IMR-90 (cell line): ENCODE measurements at regions not wholly inside any gene's neighbourhood (a gene's known extent, or its start where the extent isn't known, plus 50 kb on each side); places are given as distances from the start of the nearest gene placed in this dataset.

Experiments
- ATAC-seq: fragments of 200-7000 bp; cut with Tn5 transposase; 2 replicates; pipeline ENCODE4 v1.9.1; 2020; ENCODE audit warnings: low read depth, mild to moderate bottlenecking, moderate library complexity
- BruUV-seq: library from RNA; stranded (reverse); fragments of 400-500 nt; replicated peaks from 2 replicates; lab custom pipeline; 2021; lab: Mats Ljungman, UMichigan
- CTCF ChIA-PET: fragments of 300-600 bp; formaldehyde crosslinking; extraction: SDS; loops from one replicate; lab custom pipeline; 2021; ENCODE audit warnings: antibody characterized with exemption; lab: Yijun Ruan, JAX
- POLR2A ChIA-PET: fragments of 300-600 bp; sonication (Branson Sonifier 250); formaldehyde crosslinking; loops from one replicate; lab custom pipeline; 2022; ENCODE audit warnings: antibody characterized with exemption; ENCODE audit not compliant: unreplicated experiment; lab: Charles Lee
- DNase-seq: peaks from one replicate; pipeline ENCODE4 v3.0.0; 2013
- H2AFZ ChIP-seq: replicated peaks from 2 replicates; pipeline ENCODE3; 2013; ENCODE audit warnings: low read length, mild to moderate bottlenecking; ENCODE audit not compliant: poor library complexity
- H2AK5ac ChIP-seq: 2 replicates; pipeline ENCODE4 v1.6.1; 2013; ENCODE audit warnings: low read depth, low read length, inconsistent platforms
- H2AK9ac ChIP-seq: replicated peaks from 2 replicates; pipeline ENCODE3; 2013; ENCODE audit warnings: mild to moderate bottlenecking, low read depth, low read length, moderate library complexity; ENCODE audit not compliant: poor library complexity
- H2BK120ac ChIP-seq: 2 replicates; pipeline ENCODE4 v1.6.1; 2013; ENCODE audit warnings: low read depth, low read length, inconsistent platforms
- H2BK15ac ChIP-seq: 3 replicates; pipeline ENCODE4 v1.6.1; 2013; ENCODE audit warnings: low read depth, low read length, inconsistent platforms
- H2BK20ac ChIP-seq: 2 replicates; pipeline ENCODE4 v1.6.1; 2013; ENCODE audit warnings: low read depth, mild to moderate bottlenecking, inconsistent platforms, low read length, moderate library complexity
- H2BK5ac ChIP-seq: 2 replicates; pipeline ENCODE4 v1.6.1; 2013; ENCODE audit warnings: mild to moderate bottlenecking, low read depth, low read length, inconsistent platforms; ENCODE audit not compliant: poor library complexity, severe bottlenecking
- H3K14ac ChIP-seq: replicated peaks from 2 replicates; pipeline ENCODE4 v1.6.1; 2013; ENCODE audit warnings: low read depth, low read length, inconsistent platforms
- H3K18ac ChIP-seq: 2 replicates; pipeline ENCODE4 v1.6.1; 2013; ENCODE audit warnings: low read depth, low read length, control low read depth
- H3K23ac ChIP-seq: 2 replicates; pipeline ENCODE4 v1.6.1; 2013; ENCODE audit warnings: low read depth, low read length, inconsistent platforms
- H3K27ac ChIP-seq: 2 replicates; pipeline ENCODE4 v1.5.1; 2013; ENCODE audit warnings: mild to moderate bottlenecking, control low read depth, low read length; ENCODE audit not compliant: insufficient read depth
- H3K27me3 ChIP-seq: 2 replicates; pipeline ENCODE4 v1.6.1; 2013; ENCODE audit warnings: low read length; ENCODE audit not compliant: control insufficient read depth, insufficient read depth
- H3K36me3 ChIP-seq: 2 replicates; pipeline ENCODE4 v1.6.1; 2013; ENCODE audit warnings: low read length, mixed read lengths; ENCODE audit not compliant: control insufficient read depth, insufficient read depth
- H3K4ac ChIP-seq: 2 replicates; pipeline ENCODE4 v1.6.1; 2013; ENCODE audit warnings: low read depth, low read length, inconsistent platforms
- H3K4me1 ChIP-seq: 2 replicates; pipeline ENCODE4 v1.6.1; 2013; ENCODE audit warnings: low read length, mixed read lengths; ENCODE audit not compliant: control insufficient read depth, insufficient read depth
- H3K4me2 ChIP-seq: 2 replicates; pipeline ENCODE4 v1.6.1; 2013; ENCODE audit warnings: low read depth, mild to moderate bottlenecking, control low read depth, low read length, moderate library complexity
- H3K4me3 ChIP-seq: 2 replicates; pipeline ENCODE4 v1.5.1; 2013; ENCODE audit warnings: low read depth, mild to moderate bottlenecking, control low read depth, low read length, moderate library complexity; ENCODE audit not compliant: insufficient read depth
- H3K56ac ChIP-seq: 2 replicates; pipeline ENCODE4 v1.6.1; 2013; ENCODE audit warnings: low read length, inconsistent platforms; ENCODE audit not compliant: insufficient read depth; ENCODE audit errors: extremely low read depth
- H3K79me1 ChIP-seq, 2 experiments: 2 replicates each; pipeline ENCODE4 v1.6.1; 2013; ENCODE audit warnings: low read length in 2 of 2, inconsistent platforms in 1 of 2, low read depth in 1 of 2
- H3K9ac ChIP-seq: 2 replicates; pipeline ENCODE4 v1.6.1; 2013; ENCODE audit warnings: low read depth, low read length, control low read depth
- H3K9me1 ChIP-seq: 2 replicates; pipeline ENCODE4 v1.6.1; 2013; ENCODE audit warnings: low read length, inconsistent platforms; ENCODE audit not compliant: insufficient read depth
- H3K9me3 ChIP-seq: 2 replicates; pipeline ENCODE4 v1.6.1; 2013; ENCODE audit warnings: low read length; ENCODE audit not compliant: control insufficient read depth, insufficient read depth
- H4K20me1 ChIP-seq: 2 replicates; pipeline ENCODE4 v1.6.1; 2013; ENCODE audit warnings: low read length, inconsistent platforms; ENCODE audit not compliant: insufficient read depth
- H4K5ac ChIP-seq: 2 replicates; pipeline ENCODE4 v1.6.1; 2013; ENCODE audit warnings: mild to moderate bottlenecking, low read depth, low read length, control low read depth
- H4K8ac ChIP-seq, 2 experiments: 2 replicates each; pipeline ENCODE4 v1.6.1; 2013; ENCODE audit warnings: low read depth in 2 of 2, low read length in 2 of 2, control low read depth in 1 of 2, inconsistent platforms in 1 of 2
- H4K91ac ChIP-seq: 2 replicates; pipeline ENCODE4 v1.6.1; 2013; ENCODE audit warnings: low read depth, low read length, inconsistent platforms; ENCODE audit not compliant: insufficient read depth
- BHLHE40 ChIP-seq: fragments of 150-350 bp; IDR thresholded peaks from 2 replicates; pipeline ENCODE4 v1.6.1; 2016; ENCODE audit warnings: mild to moderate bottlenecking, low read depth, low read length
- CEBPB ChIP-seq: IDR thresholded peaks from 2 replicates; pipeline ENCODE4 v1.6.1; 2012; ENCODE audit warnings: low read depth, low read length, improper control_type of control experiment
- CHD1 ChIP-seq: IDR thresholded peaks from 2 replicates; pipeline ENCODE4 v1.6.1; 2012; ENCODE audit warnings: low read depth, low read length, improper control_type of control experiment
- CTCF ChIP-seq: conservative IDR thresholded peaks from 2 replicates; pipeline ENCODE4 v1.5.1; 2012; ENCODE audit warnings: mild to moderate bottlenecking, low read depth, low read length, improper control_type of control experiment
- ELK1 ChIP-seq: fragments of 150-350 bp; IDR thresholded peaks from 2 replicates; pipeline ENCODE4 v1.6.1; 2016; ENCODE audit warnings: low read depth, mild to moderate bottlenecking, low read length, moderate library complexity, borderline replicate concordance
- FOS ChIP-seq: fragments of 150-350 bp; IDR thresholded peaks from 2 replicates; pipeline ENCODE4 v1.6.1; 2016; ENCODE audit warnings: low read depth, low read length
- MAFK ChIP-seq: IDR thresholded peaks from 2 replicates; pipeline ENCODE4 v1.6.1; 2012; ENCODE audit warnings: low read depth, low read length, improper control_type of control experiment
- MAZ ChIP-seq: IDR thresholded peaks from 2 replicates; pipeline ENCODE4 v1.6.1; 2012; ENCODE audit warnings: low read depth, mild to moderate bottlenecking, low read length, improper control_type of control experiment, moderate library complexity, borderline replicate concordance
- MXI1 ChIP-seq: IDR thresholded peaks from 2 replicates; pipeline ENCODE4 v1.6.1; 2012; ENCODE audit warnings: low read depth, mild to moderate bottlenecking, low read length, moderate library complexity, borderline replicate concordance
- NFE2L2 ChIP-seq: fragments of 150-350 bp; IDR thresholded peaks from 2 replicates; pipeline ENCODE4 v1.6.1; 2016; ENCODE audit warnings: low read depth, mild to moderate bottlenecking, low read length
- POLR2A ChIP-seq: IDR thresholded peaks from 2 replicates; pipeline ENCODE4 v1.6.1; 2012; ENCODE audit warnings: mild to moderate bottlenecking, low read depth, low read length
- RAD21 ChIP-seq: IDR thresholded peaks from 2 replicates; pipeline ENCODE4 v1.6.1; 2012; ENCODE audit warnings: low read length, improper control_type of control experiment
- RCOR1 ChIP-seq: IDR thresholded peaks from 2 replicates; pipeline ENCODE4 v1.6.1; 2012; ENCODE audit warnings: mild to moderate bottlenecking, low read length, improper control_type of control experiment; ENCODE audit not compliant: insufficient replicate concordance
- RFX5 ChIP-seq: IDR thresholded peaks from 2 replicates; pipeline ENCODE4 v1.8.0; 2012; ENCODE audit warnings: low read depth, mild to moderate bottlenecking, low read length, moderate library complexity
- SMC3 ChIP-seq: fragments of 150-350 bp; IDR thresholded peaks from 2 replicates; pipeline ENCODE4 v1.6.1; 2016; ENCODE audit warnings: low read depth, mild to moderate bottlenecking, antibody characterized with exemption, low read length, moderate library complexity
- USF2 ChIP-seq: fragments of 150-350 bp; IDR thresholded peaks from 2 replicates; pipeline ENCODE4 v1.6.1; 2017; ENCODE audit warnings: mild to moderate bottlenecking, antibody characterized with exemption, low read length, low read depth
- WGBS, 2 experiments: methylation state at CpG; one replicate each; pipeline versions ENCODE4 v1.1.5 to v1.1.7; 2013; ENCODE audit warnings: missing lambda C conversion rate in 2 of 2; ENCODE audit not compliant: insufficient read length in 1 of 2; ENCODE audit errors: extremely low coverage in 2 of 2; 5-methylcytosine and 5-hydroxymethylcytosine counted together
- dilution Hi-C: fragments of 300-500 bp; cut with HindIII; formaldehyde crosslinking; loops from one replicate; pipeline ENCODE4 v1.14.3; 2018; ENCODE audit warnings: low sequenced_read_pairs; ENCODE audit not compliant: unreplicated experiment
- in situ Hi-C: fragments of 300-500 bp; cut with MboI; formaldehyde crosslinking; loops from 3 replicates; pipeline ENCODE4 v1.14.3; 2019; ENCODE audit warnings: low sequenced_read_pairs, inconsistent platforms, mixed read lengths
- intact Hi-C: fragments of 100-400 bp; cut with micrococcal nuclease; formaldehyde crosslinking; loops from 2 replicates; pipeline ENCODE4 v1.10.0; 2022

GRCh38 chr5:124372457-124372856 is 374.0 kb downstream of the ZNF608 start:
- Histone ChIP-seq H2BK5ac (no peak overlapping the region), H3K36me3 (no peaks in the 10 kb centered on the region), H3K27me3 (no peaks in the 10 kb centered on the region), H3K4me3 (no peak overlapping the region), H3K4ac (no peak overlapping the region), H3K4me2 (no peak overlapping the region), H4K91ac (no peak overlapping the region), H3K18ac (no peak overlapping the region), H3K9me3 (0 out of 2 replicates have a peak, but pooled peaks cover 1% of the 10 kb centered on the region), H2BK15ac (no peak overlapping the region), H3K56ac (no peak overlapping the region), H3K9ac (no peak overlapping the region), H3K79me1 (no peaks in the 10 kb centered on the region), H2BK20ac (no peak overlapping the region), H3K23ac (no peak overlapping the region), H3K4me1 (no peaks in the 10 kb centered on the region; the same call in 1 of the 2 replicates), H4K8ac (no peak overlapping the region), H2AK9ac (no peak overlapping the region), H4K20me1 (no peaks in the 10 kb centered on the region), H2AFZ (no peak overlapping the region), H4K5ac (no peak overlapping the region), H3K14ac (no peak overlapping the region), H2BK120ac (no peak overlapping the region), H3K9me1 (no peaks in the 10 kb centered on the region), H3K27ac (no peak overlapping the region), H2AK5ac (no peak overlapping the region)
- TF ChIP-seq CEBPB = no peak
- no peak for TF ChIP-seq SMC3
- TF ChIP-seq MXI1 = no peak
- no peak for TF ChIP-seq POLR2A
- TF ChIP-seq MAZ = no peak
- TF ChIP-seq MAFK = no peak
- no peak for TF ChIP-seq BHLHE40
- TF ChIP-seq NFE2L2 = no peak
- no peak for TF ChIP-seq RAD21
- TF ChIP-seq RFX5 = no peak
- TF ChIP-seq CTCF = no peak
- TF ChIP-seq CHD1 = no peak
- TF ChIP-seq RCOR1 = no peak
- no peak for TF ChIP-seq USF2
- no peak for TF ChIP-seq ELK1
- TF ChIP-seq FOS = no peak
- 50% methylated on average over 1 of the region's 4 CpGs; no CpG with 5 or more reads in 1 of the 2 experiments for WGBS, 2 experiments
- intact Hi-C loops = no loop called here
- POLR2A ChIA-PET = no interaction called here
- dilution Hi-C loops = no loop called here
- no TSS peak for BruUV-seq
- CTCF ChIA-PET = no interaction called here
- DNase-seq = no peak
- no peak for ATAC-seq
- in situ Hi-C loops = no loop called here
